ENCODE measurements at regions not wholly inside any gene's neighbourhood (a gene's known extent, or its start where the extent isn't known, plus 50 kb on each side); places are given as distances from the start of the nearest gene placed in this dataset.

DNA sequence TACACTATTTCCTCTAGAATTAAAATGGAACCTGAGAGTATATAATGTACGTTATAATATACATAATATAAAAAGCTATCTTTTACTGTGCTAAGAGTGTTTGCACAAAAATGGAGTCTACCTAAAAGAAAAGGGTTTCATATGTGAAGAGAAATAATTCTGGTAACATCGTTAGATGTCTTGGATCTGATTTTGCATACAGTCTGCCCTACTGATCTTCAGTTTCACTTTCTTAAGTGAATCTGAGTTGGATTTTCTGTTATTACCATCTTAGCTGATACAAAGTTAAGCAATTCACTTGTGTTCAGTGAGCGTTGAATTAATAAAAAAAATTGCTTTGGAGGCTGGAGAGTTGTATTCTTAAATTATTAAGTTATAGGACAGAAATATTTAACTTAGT lies 502.1 kb upstream of the TMEFF2 start:
- no peak for TF ChIP-seq CTCF (conservative IDR thresholded peaks at IDR 0.05; ENCODE audit: low read depth, low read length)
- no peak for TF ChIP-seq EZH2 (IDR thresholded peaks at IDR 0.05; ENCODE audit: borderline replicate concordance, low read depth, low read length, poor library complexity, severe bottlenecking)
